NCI-H187 (cell line): ENCODE measurements at regions not wholly inside any gene's neighbourhood (a gene's known extent, or its start where the extent isn't known, plus 50 kb on each side); places are given as distances from the start of the nearest gene placed in this dataset.

Experiments used
- DNase-seq, 2 experiments: peaks; one replicate each; lab custom pipeline; 2025; lab: John Stamatoyannopoulos, UW

GRCh38 chr2:155301221-155301620 is 602.7 kb downstream of the KCNJ3 start:
- DNase-seq, result no peak

- DNase-seq, result no peak
These were observed 599.5 kb downstream of the KCNJ3 start for GRCh38 chr2:155298001-155298400.

- DNase-seq, result no peak
These were observed 595.9 kb downstream of the KCNJ3 start for GRCh38 chr2:155294358-155294757.

- DNase-seq, result no peak
These were observed 583.4 kb downstream of the KCNJ3 start for GRCh38 chr2:155281907-155282306.

GRCh38 chr2:155273323-155273722 is 574.8 kb downstream of the KCNJ3 start:
- no peak for DNase-seq

GRCh38 chr2:155266583-155266982 is 568.1 kb downstream of the KCNJ3 start:
- DNase-seq, result no peak

- no peak for DNase-seq
These were observed 567.6 kb downstream of the KCNJ3 start for GRCh38 chr2:155266109-155266508.

GRCh38 chr2:155256803-155257202 is 558.3 kb downstream of the KCNJ3 start:
- no peak for DNase-seq

GRCh38 chr2:155250800-155251199 is 552.3 kb downstream of the KCNJ3 start:
- no peak for DNase-seq

- no peak for DNase-seq
These were observed 541.7 kb downstream of the KCNJ3 start for GRCh38 chr2:155240176-155240575.

GRCh38 chr2:155235710-155236109 is 537.2 kb downstream of the KCNJ3 start:
- no peak for DNase-seq

GRCh38 chr2:155223781-155224406 is 525.4 kb downstream of the KCNJ3 start:
- no peak for DNase-seq

- no peak for DNase-seq
These were observed 520.5 kb downstream of the KCNJ3 start for GRCh38 chr2:155218945-155219344.

- DNase-seq, result no peak
These were observed 519.9 kb downstream of the KCNJ3 start for GRCh38 chr2:155218292-155218924.

- DNase-seq, result no peak
These were observed 516.7 kb downstream of the KCNJ3 start for GRCh38 chr2:155215037-155215707.

- no peak for DNase-seq
These were observed 511.4 kb downstream of the KCNJ3 start for GRCh38 chr2:155209696-155210450.

- DNase-seq, result no peak
These were observed 504.7 kb downstream of the KCNJ3 start for GRCh38 chr2:155203178-155203577.

- no peak for DNase-seq
These were observed 502.3 kb downstream of the KCNJ3 start for GRCh38 chr2:155200753-155201152.

GRCh38 chr2:155190342-155190741 is 491.8 kb downstream of the KCNJ3 start:
- no peak for DNase-seq

GRCh38 chr2:155178921-155179320 is 480.4 kb downstream of the KCNJ3 start:
- no peak for DNase-seq

GRCh38 chr2:155176345-155176744 is 477.9 kb downstream of the KCNJ3 start:
- no peak for DNase-seq

GRCh38 chr2:155169317-155169716 is 470.8 kb downstream of the KCNJ3 start:
- no peak for DNase-seq

GRCh38 chr2:155162494-155162893 is 464.0 kb downstream of the KCNJ3 start:
- DNase-seq, result no peak
